GM23248 (cell line): ENCODE measurements at regions not wholly inside any gene's neighbourhood (a gene's known extent, or its start where the extent isn't known, plus 50 kb on each side); places are given as distances from the start of the nearest gene placed in this dataset.

Source experiments
- EZH2 ChIP-seq: fragments of 200-600 bp; sonication (generic); IDR thresholded peaks from 2 replicates; pipeline ENCODE4 v1.6.1; 2018; ENCODE audit warnings: antibody characterized with exemption, mild to moderate bottlenecking; ENCODE audit not compliant: insufficient read depth, poor library complexity, severe bottlenecking
- EZH2phosphoT487 ChIP-seq: fragments of 200-600 bp; sonication (generic); IDR thresholded peaks from 2 replicates; pipeline ENCODE4 v1.6.1; 2018; ENCODE audit warnings: antibody characterized with exemption, moderate library complexity, mild to moderate bottlenecking, low read depth; ENCODE audit not compliant: insufficient read depth

DNA sequence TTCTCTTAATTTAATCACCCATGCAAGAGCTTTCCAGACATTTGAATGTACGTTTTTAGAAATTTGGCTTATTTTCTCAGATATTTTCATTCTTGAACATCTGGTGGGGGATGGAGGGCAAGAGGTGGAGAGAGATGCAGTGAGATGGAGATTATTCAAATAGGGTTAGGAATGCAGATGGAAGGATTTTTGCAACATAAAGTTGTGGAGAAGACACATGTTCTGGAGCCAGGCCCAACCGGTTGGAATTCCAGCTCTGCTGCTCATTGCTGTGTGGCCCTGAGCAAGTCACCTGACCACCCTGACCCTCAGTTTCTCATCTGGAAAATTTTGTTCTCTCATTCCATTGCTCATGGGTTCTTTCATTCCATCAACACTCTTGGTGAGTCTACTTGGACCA, 66.9 kb downstream of the IRX3 start:
- TF ChIP-seq EZH2 = no peak
- no peak for TF ChIP-seq EZH2phosphoT487
